Motor neuron (in vitro differentiated cells): ENCODE measurements at regions not wholly inside any gene's neighbourhood (a gene's known extent, or its start where the extent isn't known, plus 50 kb on each side); places are given as distances from the start of the nearest gene placed in this dataset.

Experiments used
- ATAC-seq, 8 experiments: fragments of 200-7000 bp; cut with Tn5 transposase; replicated peaks in 6 of 8; 2 replicates each; pipeline ENCODE4 v1.8.0; 2021; ENCODE audit warnings: mild to moderate bottlenecking in 8 of 8, moderate library complexity in 8 of 8
- H3K27ac ChIP-seq, 2 donors: fragments of 250-450 bp; sonication (Bioruptor Pico); 2 replicates each; pipeline ENCODE4 v1.9.0; 2021; ENCODE audit warnings: antibody characterized with exemption in 2 of 2, mild to moderate bottlenecking in 2 of 2, moderate library complexity in 1 of 2
- H3K4me1 ChIP-seq, 2 donors: fragments of 250-450 bp; sonication (Bioruptor Pico); replicated peaks in 1 of 2; 2 replicates each; pipeline ENCODE4 v1.6.1; 2021; ENCODE audit warnings: antibody characterized with exemption in 2 of 2, mild to moderate bottlenecking in 2 of 2, moderate library complexity in 1 of 2
- H3K4me3 ChIP-seq, 5 donors: fragments of 250-450 bp; sonication (Bioruptor Pico); 2 replicates each; pipeline ENCODE4 v1.9.0; 2021; ENCODE audit warnings: antibody characterized with exemption in 5 of 5, mild to moderate bottlenecking in 5 of 5, moderate library complexity in 4 of 5
- WGBS, 10 experiments: fragments of 450-650 bp; shearing (Covaris generic); methylation state at CpG; one replicate each; pipeline ENCODE4 v1.0.0; 2022; 5-methylcytosine and 5-hydroxymethylcytosine counted together
- in situ Hi-C, 9 experiments: fragments of 400-800 bp; cut with MboI; loops; one replicate each; pipeline ENCODE4 v1.15.0; 2021; ENCODE audit warnings: low sequenced_read_pairs in 9 of 9, low pct_unique_long_range_greater_than_20kb in 2 of 9; ENCODE audit not compliant: unreplicated experiment in 9 of 9

DNA sequence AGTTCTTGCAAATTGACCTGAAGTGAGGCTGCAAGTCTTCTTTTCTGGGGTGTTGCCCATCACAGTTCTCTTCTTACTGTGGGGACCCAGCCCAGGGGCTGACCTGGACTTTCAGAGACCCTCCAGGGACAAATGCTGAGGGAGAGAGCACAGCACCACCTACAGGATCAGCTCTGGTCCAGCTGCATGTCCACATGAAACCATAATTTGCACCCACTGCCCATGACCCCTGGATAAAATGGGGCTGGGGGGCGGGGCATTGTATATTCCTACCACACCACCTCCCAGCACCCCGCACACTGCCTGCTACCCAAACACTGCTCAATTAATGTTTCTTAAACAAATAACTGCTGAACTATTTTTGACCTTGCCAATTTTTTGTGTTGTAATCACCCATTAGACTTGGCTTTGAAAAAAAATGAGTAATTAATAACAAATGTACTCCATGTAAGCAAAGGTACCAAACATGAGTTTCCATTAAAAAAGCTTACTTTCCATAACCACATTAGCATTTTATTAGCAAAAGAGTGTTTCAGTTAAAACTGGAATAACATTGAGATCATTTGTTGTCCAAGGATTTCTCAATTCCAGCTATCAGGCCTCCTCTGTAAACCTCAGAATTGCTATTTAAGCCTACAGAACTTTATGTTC lies 168.0 kb upstream of the RAB4A start:
- no peak overlapping the region for H3K27ac ChIP-seq
- H3K4me3 ChIP-seq: no peak overlapping the region
- peaks cover 4 to 8% of the 10 kb centered on the region in 2 donors for H3K4me1 ChIP-seq
- ATAC-seq: peak in 2 of 8 experiments; percentile 34 to 46
- in situ Hi-C loops: no loop called here
- WGBS, 10 experiments: 34 to 100% (median 70%) methylated on average over 1 to 2 of the region's 2 CpGs; no CpG with 5 or more reads in 2 of the 10 experiments

DNA sequence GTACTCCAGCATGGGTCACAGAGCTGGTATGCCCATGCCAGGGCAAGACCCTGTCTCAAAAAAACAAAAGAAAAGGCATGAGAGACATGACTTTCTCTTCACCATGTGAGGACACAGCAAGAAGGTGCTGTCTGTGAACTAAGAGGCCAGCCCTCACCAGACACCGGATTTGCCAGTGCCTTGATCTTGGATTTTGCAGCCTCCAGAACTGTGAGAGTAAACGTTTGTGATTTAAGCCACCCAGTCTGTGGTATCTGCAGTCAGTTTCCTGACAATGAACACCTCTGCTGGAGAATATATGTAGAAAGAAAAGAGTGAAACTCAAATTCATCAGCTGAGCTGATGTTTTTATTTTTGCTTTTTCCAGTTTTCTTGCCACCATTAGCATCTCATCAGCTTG lies 166.3 kb upstream of the RAB4A start:
- ATAC-seq: no peak
- no peak overlapping the region for H3K27ac ChIP-seq
- WGBS, 10 experiments: 57 to 100% (median 86%) methylated on average over 1 to 2 of the region's 2 CpGs; no CpG with 5 or more reads in 3 of the 10 experiments
- H3K4me3 ChIP-seq: no peak overlapping the region
- peaks cover 10 to 19% of the 10 kb centered on the region in 2 donors for H3K4me1 ChIP-seq
- in situ Hi-C loops: no loop called here

DNA sequence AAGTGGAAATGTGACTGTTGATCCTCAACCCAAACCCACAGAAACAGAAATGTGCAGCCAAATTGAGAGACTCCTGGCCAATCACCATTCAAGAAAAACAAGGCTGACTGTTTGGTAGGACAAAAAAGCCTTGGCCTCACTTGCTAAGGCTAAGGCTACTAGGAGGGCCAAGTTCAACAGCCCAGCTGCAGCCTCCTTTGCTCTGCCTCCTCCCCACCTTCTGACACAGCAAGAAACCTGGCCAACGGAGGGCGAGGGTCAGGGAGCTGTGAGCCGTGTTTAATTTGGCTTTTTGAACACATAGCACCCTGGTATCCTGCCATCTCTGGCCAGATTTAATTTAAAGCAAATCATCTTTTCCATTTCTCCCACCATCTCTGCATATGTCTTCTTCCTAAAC lies 165.8 kb upstream of the RAB4A start:
- peaks cover 14 to 24% of the 10 kb centered on the region in 2 donors for H3K4me1 ChIP-seq
- no peak overlapping the region for H3K4me3 ChIP-seq
- no peak overlapping the region for H3K27ac ChIP-seq
- ATAC-seq: no peak
- in situ Hi-C loops: no loop called here
- 43 to 92% (median 69%) methylated on average over 1 to 3 of the region's 3 CpGs; no CpG with 5 or more reads in 2 of the 10 experiments for WGBS, 10 experiments

DNA sequence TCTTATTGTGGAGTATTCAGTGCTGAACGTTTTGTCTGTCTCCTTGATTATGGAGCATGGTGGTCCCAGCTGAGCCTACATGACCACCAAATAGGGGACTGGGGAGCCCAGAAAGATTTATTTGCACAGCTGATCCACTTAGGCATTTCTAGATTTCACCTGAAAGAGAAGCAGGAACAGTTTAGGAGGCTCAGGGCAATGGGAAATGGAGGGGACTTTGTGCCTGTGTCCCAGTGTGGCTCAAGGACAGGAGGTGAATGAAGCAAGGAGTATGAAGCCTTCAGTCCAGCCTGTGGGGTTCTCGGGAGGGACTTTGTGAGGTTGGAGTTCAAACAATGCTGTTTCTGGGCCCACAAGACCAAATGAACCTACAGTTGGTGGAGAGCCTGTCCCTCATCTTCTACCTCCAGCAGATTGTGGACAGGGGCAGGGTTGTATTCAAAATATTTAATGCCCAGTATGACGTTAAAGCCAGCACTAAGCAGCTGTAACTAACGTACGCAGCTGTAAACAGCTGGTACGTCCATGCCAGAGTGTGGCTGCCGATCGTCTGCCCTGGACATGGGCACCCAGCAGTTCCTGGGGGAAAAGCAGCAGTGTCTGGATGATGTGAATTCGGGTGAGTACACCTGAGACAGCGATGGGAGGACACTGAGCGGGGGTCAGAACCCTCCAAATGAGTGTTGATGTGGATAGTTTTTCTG lies 164.9 kb upstream of the RAB4A start:
- ATAC-seq: no peak
- WGBS, 10 experiments: 50 to 100% (median 76%) methylated on average over 1 to 11 of the region's 11 CpGs; no CpG with 5 or more reads in 1 of the 10 experiments
- in situ Hi-C loops: no loop called here
- Histone ChIP-seq H3K4me3 (no peak overlapping the region), H3K27ac (no peak overlapping the region), H3K4me1 (peaks cover 17 to 32% of the 10 kb centered on the region in 2 donors)

DNA sequence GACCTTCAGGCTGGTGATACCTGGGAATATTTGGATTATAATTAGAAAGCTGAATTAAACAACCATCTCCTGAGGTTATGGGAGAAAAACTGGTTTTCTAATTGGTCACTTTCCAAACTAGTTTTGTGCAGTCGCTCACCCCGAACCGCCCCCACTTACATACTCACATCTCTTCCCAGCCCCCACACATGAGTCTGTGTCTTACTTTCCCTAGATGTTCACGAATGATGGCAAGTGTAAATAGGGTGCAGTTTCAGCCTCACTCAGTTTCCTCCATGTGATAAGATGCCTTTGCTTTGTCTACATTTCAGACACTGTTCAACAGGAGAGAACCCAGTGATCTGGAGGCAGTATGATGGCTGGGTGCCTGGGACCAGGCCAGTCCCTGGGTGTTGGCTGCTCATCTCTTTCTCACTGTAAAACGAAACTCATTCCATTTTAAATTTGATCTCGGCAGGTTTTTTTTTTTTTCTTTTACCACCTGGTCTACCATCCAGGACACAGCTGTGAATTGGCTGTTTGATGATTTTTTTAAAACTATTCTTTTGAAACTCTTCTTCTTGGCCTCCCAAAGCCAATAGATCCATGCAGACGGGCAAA lies 164.3 kb upstream of the RAB4A start:
- Histone ChIP-seq H3K4me3 (no peak overlapping the region), H3K4me1 (peaks cover 17 to 35% of the 10 kb centered on the region in 2 donors), H3K27ac (no peak overlapping the region)
- no peak for ATAC-seq
- in situ Hi-C loops: no loop called here
- 50 to 100% (median 83%) methylated on average over 1 to 7 of the region's 7 CpGs; no CpG with 5 or more reads in 1 of the 10 experiments for WGBS, 10 experiments

DNA sequence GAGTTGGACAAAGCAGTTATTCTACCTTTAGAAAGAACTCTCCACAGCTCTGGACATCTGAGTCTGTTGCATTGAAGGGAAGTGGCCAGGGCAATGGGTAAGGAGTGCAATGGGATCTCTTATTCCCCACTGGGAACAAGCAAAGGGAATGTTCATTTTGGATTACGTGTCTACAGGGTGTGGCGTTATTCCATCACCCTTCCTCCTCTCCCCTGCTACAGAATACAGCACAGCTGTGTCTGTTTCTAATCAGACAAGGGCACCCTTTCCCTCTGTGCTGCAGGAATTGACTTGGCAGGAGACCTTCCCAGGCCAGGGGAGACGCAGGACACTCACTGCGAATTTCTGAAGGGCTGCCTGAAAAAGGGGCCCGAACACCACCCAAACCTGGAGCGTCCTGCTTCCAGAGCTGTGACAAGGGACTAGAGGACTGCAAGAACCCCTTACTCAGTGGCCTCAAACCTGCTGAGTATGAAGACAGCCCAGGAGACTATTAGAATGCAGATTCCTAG lies 163.6 kb upstream of the RAB4A start:
- peaks cover 16 to 34% of the 10 kb centered on the region in 2 donors for H3K4me1 ChIP-seq
- H3K4me3 ChIP-seq: no peak overlapping the region
- in situ Hi-C loops: no loop called here
- WGBS, 10 experiments: 15 to 100% (median 99%) methylated on average over 1 to 5 of the region's 6 CpGs; no CpG with 5 or more reads in 2 of the 10 experiments
- no peak overlapping the region for H3K27ac ChIP-seq
- ATAC-seq: peak in 3 of 8 experiments; percentile 37 to 71 (median 64)

DNA sequence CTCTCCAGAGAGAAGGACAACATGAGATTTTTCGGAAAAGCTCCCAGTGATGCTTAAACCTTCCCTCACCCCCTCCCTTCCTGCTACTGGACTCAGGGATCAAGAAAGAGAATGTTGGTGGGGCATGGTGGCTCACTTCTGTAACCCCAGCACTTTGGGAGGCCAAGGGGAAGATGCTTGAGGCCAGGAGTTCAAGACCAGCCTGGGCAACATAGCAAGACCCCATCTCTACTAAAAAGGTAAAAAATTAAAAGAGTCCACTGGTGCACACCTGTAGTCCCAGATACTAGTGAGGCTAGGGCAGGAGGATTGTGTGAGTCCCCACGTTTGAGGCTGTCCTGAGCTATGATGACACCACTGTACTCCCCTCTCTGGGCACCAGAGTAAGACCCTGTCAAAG lies 162.9 kb upstream of the RAB4A start:
- in situ Hi-C loops: no loop called here
- WGBS, 10 experiments: 50 to 100% (median 89%) methylated on average over 1 to 2 of the region's 2 CpGs; no CpG with 5 or more reads in 3 of the 10 experiments
- no peak overlapping the region for H3K27ac ChIP-seq
- H3K4me3 ChIP-seq: no peak overlapping the region
- ATAC-seq: no peak
- H3K4me1 ChIP-seq: peaks cover 13 to 28% of the 10 kb centered on the region in 2 donors

DNA sequence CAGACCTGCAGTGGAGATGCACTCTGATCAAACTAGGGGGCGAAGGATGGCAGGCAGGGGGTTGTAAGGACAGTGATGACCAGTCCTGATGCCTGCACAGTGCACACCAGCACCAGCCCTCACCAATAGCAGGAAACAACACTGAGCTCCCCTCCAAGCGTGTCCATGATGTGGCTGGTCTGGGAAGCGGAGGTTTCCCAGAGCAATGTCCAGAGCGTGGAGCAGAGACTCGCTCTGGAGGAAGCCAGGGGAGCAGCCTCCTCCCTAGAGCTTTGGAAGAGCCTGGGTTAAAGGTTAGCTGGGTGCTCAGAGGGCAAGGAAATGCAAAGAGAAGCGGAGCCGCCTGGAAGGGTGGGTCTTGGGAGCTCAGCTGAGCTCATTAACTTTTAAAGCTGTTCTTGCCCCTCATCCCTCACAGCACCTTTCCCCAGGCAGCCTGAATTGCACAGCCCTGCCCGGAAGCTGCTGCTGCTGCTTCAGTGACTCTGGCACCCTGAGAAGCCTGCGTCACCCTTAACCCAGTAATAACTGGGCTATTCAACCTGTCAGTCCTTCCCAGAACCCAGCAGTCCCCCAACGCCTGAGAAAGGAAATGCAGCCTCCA lies 162.2 kb upstream of the RAB4A start:
- peak; percentile 13 to 69 (median 56) for ATAC-seq
- WGBS, 10 experiments: 55 to 100% (median 68%) methylated on average over 1 to 8 of the region's 10 CpGs; no CpG with 5 or more reads in 1 of the 10 experiments
- Histone ChIP-seq H3K4me1 (peaks cover 13 to 27% of the 10 kb centered on the region in 2 donors), H3K27ac (no peak overlapping the region), H3K4me3 (no peak overlapping the region)
- in situ Hi-C loops: no loop called here

DNA sequence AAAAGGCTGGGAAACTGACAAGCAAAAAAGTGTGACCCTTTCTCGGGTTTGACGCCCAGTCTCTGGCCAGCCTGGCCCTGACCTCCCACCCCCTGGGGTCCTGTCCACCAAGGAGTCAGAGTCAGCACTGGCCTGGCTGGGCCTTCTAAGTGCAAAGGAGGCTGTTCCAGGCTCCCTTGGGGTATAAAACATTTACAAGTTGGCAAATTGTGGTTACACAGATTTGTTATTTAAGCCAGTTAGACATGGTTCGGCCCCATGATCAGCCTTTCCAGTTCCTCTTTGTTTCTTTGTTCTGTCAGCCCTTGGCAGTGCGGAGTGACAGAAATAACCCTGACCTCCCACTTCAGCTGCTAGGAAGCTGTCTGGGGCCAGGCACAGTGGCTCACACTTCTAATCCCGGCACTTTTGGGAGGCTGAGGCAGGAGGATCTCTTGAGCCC lies 161.6 kb upstream of the RAB4A start:
- 72 to 100% (median 91%) methylated on average over 2 to 5 of the region's 5 CpGs; no CpG with 5 or more reads in 5 of the 10 experiments for WGBS, 10 experiments
- Histone ChIP-seq H3K4me3 (no peak overlapping the region), H3K27ac (no peak overlapping the region), H3K4me1 (peaks cover 15 to 27% of the 10 kb centered on the region in 2 donors)
- in situ Hi-C loops: no loop called here
- ATAC-seq: peak in 1 of 8 experiments; percentile 25

DNA sequence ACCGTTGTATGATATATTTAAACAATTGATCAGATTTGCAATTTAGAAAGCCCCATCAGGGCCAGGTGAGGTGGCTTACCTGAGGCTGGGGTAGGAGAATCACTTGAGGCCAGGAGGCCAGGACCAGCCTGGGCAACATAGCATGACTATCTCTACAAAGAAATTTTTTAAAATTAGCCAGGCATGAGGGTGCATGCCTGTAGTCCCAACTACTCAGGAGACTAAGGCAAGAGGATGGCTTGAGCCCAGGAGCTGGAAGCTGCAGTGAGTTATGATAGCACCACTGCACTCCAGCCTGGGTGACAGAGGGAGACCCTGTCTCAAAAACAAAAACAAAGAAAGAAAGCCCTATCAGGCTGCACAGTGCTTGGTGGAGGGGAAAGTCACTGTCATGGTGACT lies 159.9 kb upstream of the RAB4A start:
- in situ Hi-C loops: no loop called here
- H3K4me3 ChIP-seq: no peak overlapping the region
- H3K27ac ChIP-seq: no peak overlapping the region
- no peak for ATAC-seq
- H3K4me1 ChIP-seq: peaks cover 19 to 27% of the 10 kb centered on the region in 2 donors
- WGBS, 10 experiments: 56 to 100% (median 90%) methylated on average over 1 of the region's 1 CpG; no CpG with 5 or more reads in 6 of the 10 experiments

DNA sequence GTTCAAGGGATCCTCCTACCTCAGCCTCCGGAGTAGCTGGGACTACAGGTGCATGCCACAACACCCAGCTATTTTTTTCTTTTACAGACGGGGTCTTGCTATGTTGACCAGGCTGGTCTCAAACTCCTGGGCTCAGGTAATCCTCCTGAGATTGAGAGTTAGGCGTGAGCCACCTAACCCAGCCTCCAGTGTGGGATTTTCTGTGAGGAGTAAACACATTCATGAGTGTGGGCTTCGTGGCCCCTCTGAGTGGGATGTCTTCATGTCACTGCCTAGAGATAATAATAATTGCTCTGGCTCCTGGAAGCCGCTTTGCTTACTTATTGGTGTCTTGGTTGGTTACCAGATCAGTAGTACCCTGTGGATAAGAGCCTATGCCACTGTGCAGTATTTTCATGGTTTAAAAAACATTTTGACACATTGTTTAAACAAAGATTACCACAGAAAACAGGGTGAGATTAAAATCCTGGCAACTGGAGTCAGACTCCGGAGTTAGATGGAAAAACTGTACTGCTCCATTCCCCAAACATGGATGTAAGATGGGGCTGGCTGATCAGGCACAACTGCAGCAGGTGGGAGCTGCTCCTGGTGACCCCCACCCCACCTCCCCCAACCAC lies 159.1 kb upstream of the RAB4A start:
- ATAC-seq: no peak
- WGBS, 10 experiments: 68 to 100% (median 82%) methylated on average over 1 to 6 of the region's 6 CpGs; no CpG with 5 or more reads in 3 of the 10 experiments
- no peak overlapping the region for H3K27ac ChIP-seq
- no peak overlapping the region for H3K4me3 ChIP-seq
- in situ Hi-C loops: no loop called here
- H3K4me1 ChIP-seq: peaks cover 19 to 27% of the 10 kb centered on the region in 2 donors

DNA sequence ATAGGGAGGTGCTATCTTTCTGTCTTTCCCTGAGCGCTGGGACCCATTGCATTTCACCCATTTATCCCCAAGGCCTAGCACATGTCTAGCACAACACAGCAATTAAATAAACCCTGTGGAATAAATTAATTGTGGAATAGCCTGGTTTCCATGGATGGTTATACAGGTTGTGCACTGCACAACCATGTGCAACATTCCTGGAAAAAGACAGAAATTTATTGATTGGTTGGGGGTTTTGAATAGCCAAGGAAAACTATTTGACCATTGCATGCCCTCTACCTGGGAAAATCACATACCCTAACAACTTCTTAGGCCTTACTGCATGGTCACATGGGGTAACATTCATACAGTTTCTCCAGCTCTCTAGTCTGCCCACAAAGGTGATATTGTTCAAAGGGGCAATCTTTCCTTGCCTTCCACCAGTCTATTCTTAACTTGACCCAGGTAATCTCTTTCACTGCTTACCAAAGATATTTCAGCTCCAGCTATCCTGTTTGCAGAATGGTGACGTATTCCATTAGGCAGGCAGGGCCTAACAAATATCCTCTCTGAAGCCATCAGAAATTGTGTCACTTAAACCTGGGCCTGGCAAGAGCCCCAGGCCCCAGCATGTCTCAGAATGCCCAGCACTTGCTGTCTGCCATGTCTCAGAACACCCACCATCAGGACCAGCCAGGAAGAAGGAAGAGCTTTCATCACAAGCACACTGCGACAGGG lies 157.9 kb upstream of the RAB4A start:
- in situ Hi-C loops: no loop called here
- WGBS, 10 experiments: 89 to 100% (median 100%) methylated on average over 1 to 3 of the region's 3 CpGs; no CpG with 5 or more reads in 1 of the 10 experiments

More for the DNA sequence above, 157.9 kb upstream of the RAB4A start:
- no peak overlapping the region for H3K27ac ChIP-seq
- no peak overlapping the region for H3K4me3 ChIP-seq
- H3K4me1 ChIP-seq: peaks cover 19 to 27% of the 10 kb centered on the region in 2 donors
- ATAC-seq: no peak
